GM12878 (cell line): ENCODE measurements at regions not wholly inside any gene's neighbourhood (a gene's known extent, or its start where the extent isn't known, plus 50 kb on each side); places are given as distances from the start of the nearest gene placed in this dataset.

ENCODE experiments used
- ATAC-seq: fragments of 200-7000 bp; cut with Tn5 transposase; 3 replicates; pipeline ENCODE4 v1.9.1; 2020; ENCODE audit warnings: mild to moderate bottlenecking, moderate library complexity
- BruUV-seq: library from RNA; stranded (reverse); fragments of 400-500 nt; replicated peaks from 2 replicates; lab custom pipeline; 2021; lab: Mats Ljungman, UMichigan
- CTCF ChIA-PET: fragments of 300-600 bp; sonication (Branson Sonifier 250); formaldehyde crosslinking; extraction: SDS; loops from one replicate; lab custom pipeline; 2021; ENCODE audit warnings: inconsistent platforms; lab: Yijun Ruan, JAX
- POLR2A ChIA-PET: fragments of 350-600 bp; formaldehyde crosslinking; extraction: SDS; loops from one replicate; lab custom pipeline; 2021; ENCODE audit warnings: inconsistent platforms; lab: Charles Lee
- RAD21 ChIA-PET: fragments of 300-600 bp; sonication (Branson Sonifier 250); formaldehyde crosslinking; loops from one replicate; lab custom pipeline; 2023; ENCODE audit warnings: antibody characterized with exemption; ENCODE audit not compliant: unreplicated experiment; lab: Charles Lee
- SMC1A ChIA-PET: fragments of 300-600 bp; sonication (Branson Sonifier 250); formaldehyde crosslinking; loops from one replicate; lab custom pipeline; 2023; ENCODE audit not compliant: unreplicated experiment, uncharacterized antibody; lab: Charles Lee
- DNase-seq: peaks from one replicate; pipeline ENCODE4 v3.0.0-alpha.2; 2011; ENCODE audit warnings: low read depth, low spot score
- FAIRE-seq: peaks from 3 replicates; lab custom pipeline; 2011; peaks lifted over from hg19 to GRCh38; lab: Jason Lieb, UNC
- H2AFZ ChIP-seq: 2 replicates; pipeline ENCODE4 v1.6.0; 2011; ENCODE audit warnings: low read depth, low read length, control low read depth; ENCODE audit not compliant: control insufficient read depth
- H3K27ac ChIP-seq: 2 replicates; pipeline ENCODE4 v1.5.1; 2011; ENCODE audit warnings: control low read depth; ENCODE audit not compliant: control insufficient read depth, insufficient read depth
- H3K27me3 ChIP-seq, 2 experiments: replicated peaks in 1 of 2; 2 replicates each; pipeline versions ENCODE4 v1.6.0 to v1.6.1; 2011; ENCODE audit warnings: low read length in 1 of 2; ENCODE audit not compliant: control insufficient read depth in 2 of 2, insufficient read depth in 2 of 2
- H3K36me3 ChIP-seq, 2 experiments: 2 replicates each; pipeline ENCODE4 v1.5.1; 2011; ENCODE audit warnings: low read length in 1 of 2; ENCODE audit not compliant: control insufficient read depth in 2 of 2, insufficient read depth in 2 of 2
- H3K4me1 ChIP-seq: 2 replicates; pipeline ENCODE4 v1.6.1; 2011; ENCODE audit warnings: mild to moderate bottlenecking, low read length, moderate library complexity, mixed read lengths; ENCODE audit not compliant: control insufficient read depth, insufficient read depth
- H3K4me2 ChIP-seq: 2 replicates; pipeline ENCODE4 v1.6.0; 2011; ENCODE audit warnings: control low read depth; ENCODE audit not compliant: control insufficient read depth, insufficient read depth
- H3K4me3 ChIP-seq: fragments of 200-600 bp; sonication (generic); 2 replicates; pipeline ENCODE4 v1.5.1; 2016
- H3K79me2 ChIP-seq: 2 replicates; pipeline ENCODE4 v1.6.0; 2011; ENCODE audit warnings: low read length; ENCODE audit not compliant: control insufficient read depth, insufficient read depth
- H3K9ac ChIP-seq: 2 replicates; pipeline ENCODE4 v1.8.0; 2011; ENCODE audit warnings: low read length, control low read depth, mixed read lengths; ENCODE audit not compliant: control insufficient read depth, insufficient read depth
- H3K9me3 ChIP-seq: replicated peaks from 3 replicates; pipeline ENCODE4 v1.5.1; 2011; ENCODE audit warnings: mild to moderate bottlenecking, low read length; ENCODE audit not compliant: control insufficient read depth, insufficient read depth
- H4K20me1 ChIP-seq: 2 replicates; pipeline ENCODE4 v1.6.0; 2011; ENCODE audit not compliant: control insufficient read depth, insufficient read depth
- ATF7 ChIP-seq: fragments of 450-650 bp; IDR thresholded peaks from 2 replicates; pipeline ENCODE4 v1.6.1; 2016; ENCODE audit warnings: low read depth, mild to moderate bottlenecking
- FOXK2 ChIP-seq: fragments of 450-650 bp; IDR thresholded peaks from 2 replicates; pipeline ENCODE4 v1.6.1; 2017; ENCODE audit warnings: mild to moderate bottlenecking, moderate library complexity
- NFXL1 ChIP-seq: fragments of 450-650 bp; IDR thresholded peaks from 2 replicates; pipeline ENCODE4 v1.6.1; 2017; ENCODE audit warnings: antibody characterized with exemption, mild to moderate bottlenecking, borderline replicate concordance
- NRF1 ChIP-seq: conservative IDR thresholded peaks from 2 replicates; pipeline ENCODE4 v1.6.1; 2011; ENCODE audit warnings: mild to moderate bottlenecking, low read depth, low read length, improper control_type of control experiment
- POLR2AphosphoS2 ChIP-seq: IDR thresholded peaks from 2 replicates; pipeline ENCODE4 v1.6.1; 2011; ENCODE audit warnings: low read depth, mild to moderate bottlenecking, low read length, improper control_type of control experiment, moderate library complexity
- TARDBP ChIP-seq: IDR thresholded peaks from 2 replicates; pipeline ENCODE4 v1.6.1; 2016; ENCODE audit warnings: borderline replicate concordance
- ZNF207 ChIP-seq: fragments of 450-650 bp; IDR thresholded peaks from 2 replicates; pipeline ENCODE4 v1.6.1; 2014; ENCODE audit warnings: antibody characterized with exemption, mild to moderate bottlenecking, borderline replicate concordance
- WGBS: methylation state at CpG from one replicate; pipeline ENCODE4 v1.1.6; 2016; ENCODE audit warnings: low lambda C conversion rate; ENCODE audit not compliant: insufficient replicate concordance, insufficient coverage; ENCODE audit errors: missing lambda C conversion rate; 5-methylcytosine and 5-hydroxymethylcytosine counted together
- in situ Hi-C: fragments of 300-500 bp; cut with MboI; formaldehyde crosslinking; loops from 9 replicates; pipeline ENCODE4 v1.14.3; 2018; ENCODE audit warnings: mixed read lengths
- intact Hi-C: fragments of 100-400 bp; cut with micrococcal nuclease; formaldehyde crosslinking; loops from one replicate; pipeline ENCODE4 v1.14.2; 2022; ENCODE audit not compliant: unreplicated experiment
- TF ChIP-seq, protein P1 (sequence below): fragments of 450-650 bp; IDR thresholded peaks from 2 replicates; pipeline ENCODE4 v1.6.1; 2017; ENCODE audit warnings: mild to moderate bottlenecking, moderate library complexity
- TF ChIP-seq, protein P2 (sequence below): IDR thresholded peaks from 2 replicates; pipeline ENCODE4 v1.6.1; 2012; ENCODE audit warnings: mild to moderate bottlenecking, low read depth, low read length
- TF ChIP-seq, protein P3 (sequence below): fragments of 450-650 bp; IDR thresholded peaks from 2 replicates; pipeline ENCODE4 v1.6.1; 2018; ENCODE audit warnings: mild to moderate bottlenecking, low read depth, moderate library complexity; ENCODE audit not compliant: partially characterized antibody
- TF ChIP-seq, protein P4 (sequence below): fragments of 450-650 bp; formaldehyde crosslinking; IDR thresholded peaks from 2 replicates; pipeline ENCODE4 v1.5.0; 2022; ENCODE audit warnings: mild to moderate bottlenecking, missing genetic modification characterization

DNA sequence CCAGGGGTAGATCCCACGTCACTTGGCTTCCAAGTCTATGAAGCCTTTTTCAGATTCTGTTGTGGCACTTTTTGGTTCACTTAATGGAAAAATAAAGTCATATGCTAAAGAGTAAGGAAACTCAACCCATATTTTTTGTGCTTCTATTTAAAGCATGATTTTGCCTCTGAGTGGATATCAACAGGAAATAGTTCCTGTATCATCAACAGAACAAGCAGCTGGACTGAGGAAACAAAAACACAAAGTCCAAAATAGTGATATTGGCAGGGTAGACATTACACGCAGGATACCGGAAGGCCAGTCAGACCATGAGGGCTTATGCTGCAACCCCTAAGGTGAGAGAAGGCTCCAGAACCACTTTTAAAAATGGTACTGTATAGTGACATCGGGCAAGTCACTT, 248.3 kb upstream of the ANO5 start:
- no peaks in the 10 kb centered on the region for H3K27me3 ChIP-seq
- in situ Hi-C loops (no loop called here), intact Hi-C loops (no loop called here)
- BruUV-seq: no TSS peak
- POLR2A ChIA-PET: no interaction called here
- no peak overlapping the region for H2AFZ ChIP-seq
- no peak overlapping the region for H3K4me3 ChIP-seq
- H3K4me2 ChIP-seq: no peak overlapping the region
- DNase-seq (no peak), ATAC-seq (no peak), FAIRE-seq (no peak)
- RAD21 ChIA-PET: no interaction called here
- WGBS: 47% methylated on average over 4 of the region's 4 CpGs
- H3K36me3 ChIP-seq: no peaks in the 10 kb centered on the region
- H4K20me1 ChIP-seq: no peaks in the 10 kb centered on the region
- H3K27ac ChIP-seq: no peak overlapping the region
- SMC1A ChIA-PET: no interaction called here
- no peaks in the 10 kb centered on the region for H3K79me2 ChIP-seq
- no peaks in the 10 kb centered on the region for H3K9me3 ChIP-seq
- CTCF ChIA-PET: no interaction called here
- no peaks in the 10 kb centered on the region for H3K4me1 ChIP-seq
- H3K9ac ChIP-seq: no peak overlapping the region
- TF ChIP-seq, protein P1, sequence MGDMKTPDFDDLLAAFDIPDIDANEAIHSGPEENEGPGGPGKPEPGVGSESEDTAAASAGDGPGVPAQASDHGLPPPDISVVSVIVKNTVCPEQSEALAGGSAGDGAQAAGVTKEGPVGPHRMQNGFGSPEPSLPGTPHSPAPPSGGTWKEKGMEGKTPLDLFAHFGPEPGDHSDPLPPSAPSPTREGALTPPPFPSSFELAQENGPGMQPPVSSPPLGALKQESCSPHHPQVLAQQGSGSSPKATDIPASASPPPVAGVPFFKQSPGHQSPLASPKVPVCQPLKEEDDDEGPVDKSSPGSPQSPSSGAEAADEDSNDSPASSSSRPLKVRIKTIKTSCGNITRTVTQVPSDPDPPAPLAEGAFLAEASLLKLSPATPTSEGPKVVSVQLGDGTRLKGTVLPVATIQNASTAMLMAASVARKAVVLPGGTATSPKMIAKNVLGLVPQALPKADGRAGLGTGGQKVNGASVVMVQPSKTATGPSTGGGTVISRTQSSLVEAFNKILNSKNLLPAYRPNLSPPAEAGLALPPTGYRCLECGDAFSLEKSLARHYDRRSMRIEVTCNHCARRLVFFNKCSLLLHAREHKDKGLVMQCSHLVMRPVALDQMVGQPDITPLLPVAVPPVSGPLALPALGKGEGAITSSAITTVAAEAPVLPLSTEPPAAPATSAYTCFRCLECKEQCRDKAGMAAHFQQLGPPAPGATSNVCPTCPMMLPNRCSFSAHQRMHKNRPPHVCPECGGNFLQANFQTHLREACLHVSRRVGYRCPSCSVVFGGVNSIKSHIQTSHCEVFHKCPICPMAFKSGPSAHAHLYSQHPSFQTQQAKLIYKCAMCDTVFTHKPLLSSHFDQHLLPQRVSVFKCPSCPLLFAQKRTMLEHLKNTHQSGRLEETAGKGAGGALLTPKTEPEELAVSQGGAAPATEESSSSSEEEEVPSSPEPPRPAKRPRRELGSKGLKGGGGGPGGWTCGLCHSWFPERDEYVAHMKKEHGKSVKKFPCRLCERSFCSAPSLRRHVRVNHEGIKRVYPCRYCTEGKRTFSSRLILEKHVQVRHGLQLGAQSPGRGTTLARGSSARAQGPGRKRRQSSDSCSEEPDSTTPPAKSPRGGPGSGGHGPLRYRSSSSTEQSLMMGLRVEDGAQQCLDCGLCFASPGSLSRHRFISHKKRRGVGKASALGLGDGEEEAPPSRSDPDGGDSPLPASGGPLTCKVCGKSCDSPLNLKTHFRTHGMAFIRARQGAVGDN: no peak
- TF ChIP-seq ZNF207 (no peak), ATF7 (no peak), POLR2AphosphoS2 (no peak), NFXL1 (no peak), NRF1 (no peak), FOXK2 (no peak), TARDBP (no peak)
- TF ChIP-seq, protein P2, sequence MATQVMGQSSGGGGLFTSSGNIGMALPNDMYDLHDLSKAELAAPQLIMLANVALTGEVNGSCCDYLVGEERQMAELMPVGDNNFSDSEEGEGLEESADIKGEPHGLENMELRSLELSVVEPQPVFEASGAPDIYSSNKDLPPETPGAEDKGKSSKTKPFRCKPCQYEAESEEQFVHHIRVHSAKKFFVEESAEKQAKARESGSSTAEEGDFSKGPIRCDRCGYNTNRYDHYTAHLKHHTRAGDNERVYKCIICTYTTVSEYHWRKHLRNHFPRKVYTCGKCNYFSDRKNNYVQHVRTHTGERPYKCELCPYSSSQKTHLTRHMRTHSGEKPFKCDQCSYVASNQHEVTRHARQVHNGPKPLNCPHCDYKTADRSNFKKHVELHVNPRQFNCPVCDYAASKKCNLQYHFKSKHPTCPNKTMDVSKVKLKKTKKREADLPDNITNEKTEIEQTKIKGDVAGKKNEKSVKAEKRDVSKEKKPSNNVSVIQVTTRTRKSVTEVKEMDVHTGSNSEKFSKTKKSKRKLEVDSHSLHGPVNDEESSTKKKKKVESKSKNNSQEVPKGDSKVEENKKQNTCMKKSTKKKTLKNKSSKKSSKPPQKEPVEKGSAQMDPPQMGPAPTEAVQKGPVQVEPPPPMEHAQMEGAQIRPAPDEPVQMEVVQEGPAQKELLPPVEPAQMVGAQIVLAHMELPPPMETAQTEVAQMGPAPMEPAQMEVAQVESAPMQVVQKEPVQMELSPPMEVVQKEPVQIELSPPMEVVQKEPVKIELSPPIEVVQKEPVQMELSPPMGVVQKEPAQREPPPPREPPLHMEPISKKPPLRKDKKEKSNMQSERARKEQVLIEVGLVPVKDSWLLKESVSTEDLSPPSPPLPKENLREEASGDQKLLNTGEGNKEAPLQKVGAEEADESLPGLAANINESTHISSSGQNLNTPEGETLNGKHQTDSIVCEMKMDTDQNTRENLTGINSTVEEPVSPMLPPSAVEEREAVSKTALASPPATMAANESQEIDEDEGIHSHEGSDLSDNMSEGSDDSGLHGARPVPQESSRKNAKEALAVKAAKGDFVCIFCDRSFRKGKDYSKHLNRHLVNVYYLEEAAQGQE: no peak
- TF ChIP-seq, protein P3, sequence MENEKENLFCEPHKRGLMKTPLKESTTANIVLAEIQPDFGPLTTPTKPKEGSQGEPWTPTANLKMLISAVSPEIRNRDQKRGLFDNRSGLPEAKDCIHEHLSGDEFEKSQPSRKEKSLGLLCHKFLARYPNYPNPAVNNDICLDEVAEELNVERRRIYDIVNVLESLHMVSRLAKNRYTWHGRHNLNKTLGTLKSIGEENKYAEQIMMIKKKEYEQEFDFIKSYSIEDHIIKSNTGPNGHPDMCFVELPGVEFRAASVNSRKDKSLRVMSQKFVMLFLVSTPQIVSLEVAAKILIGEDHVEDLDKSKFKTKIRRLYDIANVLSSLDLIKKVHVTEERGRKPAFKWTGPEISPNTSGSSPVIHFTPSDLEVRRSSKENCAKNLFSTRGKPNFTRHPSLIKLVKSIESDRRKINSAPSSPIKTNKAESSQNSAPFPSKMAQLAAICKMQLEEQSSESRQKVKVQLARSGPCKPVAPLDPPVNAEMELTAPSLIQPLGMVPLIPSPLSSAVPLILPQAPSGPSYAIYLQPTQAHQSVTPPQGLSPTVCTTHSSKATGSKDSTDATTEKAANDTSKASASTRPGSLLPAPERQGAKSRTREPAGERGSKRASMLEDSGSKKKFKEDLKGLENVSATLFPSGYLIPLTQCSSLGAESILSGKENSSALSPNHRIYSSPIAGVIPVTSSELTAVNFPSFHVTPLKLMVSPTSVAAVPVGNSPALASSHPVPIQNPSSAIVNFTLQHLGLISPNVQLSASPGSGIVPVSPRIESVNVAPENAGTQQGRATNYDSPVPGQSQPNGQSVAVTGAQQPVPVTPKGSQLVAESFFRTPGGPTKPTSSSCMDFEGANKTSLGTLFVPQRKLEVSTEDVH: no peak
- TF ChIP-seq, protein P4, sequence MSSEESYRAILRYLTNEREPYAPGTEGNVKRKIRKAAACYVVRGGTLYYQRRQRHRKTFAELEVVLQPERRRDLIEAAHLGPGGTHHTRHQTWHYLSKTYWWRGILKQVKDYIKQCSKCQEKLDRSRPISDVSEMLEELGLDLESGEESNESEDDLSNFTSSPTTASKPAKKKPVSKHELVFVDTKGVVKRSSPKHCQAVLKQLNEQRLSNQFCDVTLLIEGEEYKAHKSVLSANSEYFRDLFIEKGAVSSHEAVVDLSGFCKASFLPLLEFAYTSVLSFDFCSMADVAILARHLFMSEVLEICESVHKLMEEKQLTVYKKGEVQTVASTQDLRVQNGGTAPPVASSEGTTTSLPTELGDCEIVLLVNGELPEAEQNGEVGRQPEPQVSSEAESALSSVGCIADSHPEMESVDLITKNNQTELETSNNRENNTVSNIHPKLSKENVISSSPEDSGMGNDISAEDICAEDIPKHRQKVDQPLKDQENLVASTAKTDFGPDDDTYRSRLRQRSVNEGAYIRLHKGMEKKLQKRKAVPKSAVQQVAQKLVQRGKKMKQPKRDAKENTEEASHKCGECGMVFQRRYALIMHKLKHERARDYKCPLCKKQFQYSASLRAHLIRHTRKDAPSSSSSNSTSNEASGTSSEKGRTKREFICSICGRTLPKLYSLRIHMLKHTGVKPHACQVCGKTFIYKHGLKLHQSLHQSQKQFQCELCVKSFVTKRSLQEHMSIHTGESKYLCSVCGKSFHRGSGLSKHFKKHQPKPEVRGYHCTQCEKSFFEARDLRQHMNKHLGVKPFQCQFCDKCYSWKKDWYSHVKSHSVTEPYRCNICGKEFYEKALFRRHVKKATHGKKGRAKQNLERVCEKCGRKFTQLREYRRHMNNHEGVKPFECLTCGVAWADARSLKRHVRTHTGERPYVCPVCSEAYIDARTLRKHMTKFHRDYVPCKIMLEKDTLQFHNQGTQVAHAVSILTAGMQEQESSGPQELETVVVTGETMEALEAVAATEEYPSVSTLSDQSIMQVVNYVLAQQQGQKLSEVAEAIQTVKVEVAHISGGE (CRISPR knock-in tag): no peak
